ENCODE measurements at regions not wholly inside any gene's neighbourhood (a gene's known extent, or its start where the extent isn't known, plus 50 kb on each side); places are given as distances from the start of the nearest gene placed in this dataset.

GRCh38 chr6:14658886-14659561 is 541.5 kb downstream of the CD83 start:
- H3K36me3 ChIP-seq = no peaks in the 10 kb centered on the region
- no peak overlapping the region for H3K27ac ChIP-seq
- TF ChIP-seq EP300 (IDR thresholded peaks at IDR 0.05) (no peak), POLR2A (IDR thresholded peaks at IDR 0.05) (no peak)
- TF ChIP-seq, protein P1, sequence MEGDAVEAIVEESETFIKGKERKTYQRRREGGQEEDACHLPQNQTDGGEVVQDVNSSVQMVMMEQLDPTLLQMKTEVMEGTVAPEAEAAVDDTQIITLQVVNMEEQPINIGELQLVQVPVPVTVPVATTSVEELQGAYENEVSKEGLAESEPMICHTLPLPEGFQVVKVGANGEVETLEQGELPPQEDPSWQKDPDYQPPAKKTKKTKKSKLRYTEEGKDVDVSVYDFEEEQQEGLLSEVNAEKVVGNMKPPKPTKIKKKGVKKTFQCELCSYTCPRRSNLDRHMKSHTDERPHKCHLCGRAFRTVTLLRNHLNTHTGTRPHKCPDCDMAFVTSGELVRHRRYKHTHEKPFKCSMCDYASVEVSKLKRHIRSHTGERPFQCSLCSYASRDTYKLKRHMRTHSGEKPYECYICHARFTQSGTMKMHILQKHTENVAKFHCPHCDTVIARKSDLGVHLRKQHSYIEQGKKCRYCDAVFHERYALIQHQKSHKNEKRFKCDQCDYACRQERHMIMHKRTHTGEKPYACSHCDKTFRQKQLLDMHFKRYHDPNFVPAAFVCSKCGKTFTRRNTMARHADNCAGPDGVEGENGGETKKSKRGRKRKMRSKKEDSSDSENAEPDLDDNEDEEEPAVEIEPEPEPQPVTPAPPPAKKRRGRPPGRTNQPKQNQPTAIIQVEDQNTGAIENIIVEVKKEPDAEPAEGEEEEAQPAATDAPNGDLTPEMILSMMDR (IDR thresholded peaks at IDR 0.05) = no peak
- intact Hi-C loops (cut with DNase I) = no loop called here
- H3K4me3 ChIP-seq = no peak overlapping the region
- no peak for DNase-seq
- 61 to 69% (median 63%) methylated on average over 6 of the region's 6 CpGs for WGBS, 3 donors
- H3K27me3 ChIP-seq = no peaks in the 10 kb centered on the region
- peaks cover 6% of the 10 kb centered on the region for H3K4me1 ChIP-seq (ENCODE audit: insufficient read depth)
- H3K9me3 ChIP-seq = no peaks in the 10 kb centered on the region

DNA sequence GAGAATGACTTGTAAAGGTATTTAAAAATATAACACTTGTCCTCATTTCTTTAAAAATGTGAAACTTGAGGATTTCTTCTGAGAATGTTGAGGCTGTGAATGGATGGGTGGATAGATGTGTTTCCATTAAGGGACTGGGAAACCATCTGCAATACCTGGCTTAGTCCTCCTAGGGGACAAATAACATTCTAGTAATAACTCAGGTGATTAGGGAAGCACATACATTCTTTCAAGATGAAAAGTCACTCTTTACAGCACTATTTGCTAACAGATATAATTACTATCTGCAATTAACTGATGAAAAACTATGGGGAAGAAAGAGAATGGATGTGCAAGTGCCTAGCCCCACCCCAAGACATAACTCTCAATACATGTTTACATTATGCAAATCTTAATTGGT is 542.3 kb downstream of the CD83 start:
- Histone ChIP-seq H3K27ac (no peak overlapping the region), H3K27me3 (no peaks in the 10 kb centered on the region), H3K4me3 (no peak overlapping the region), H3K36me3 (no peaks in the 10 kb centered on the region), H3K4me1 (ENCODE audit: insufficient read depth) (peaks cover 6% of the 10 kb centered on the region), H3K9me3 (no peaks in the 10 kb centered on the region)
- TF ChIP-seq, protein P1 (IDR thresholded peaks at IDR 0.05) = no peak
- TF ChIP-seq POLR2A (IDR thresholded peaks at IDR 0.05) (no peak), EP300 (IDR thresholded peaks at IDR 0.05) (no peak)
- DNase-seq = no peak
- intact Hi-C loops (cut with DNase I) = no loop called here

DNA sequence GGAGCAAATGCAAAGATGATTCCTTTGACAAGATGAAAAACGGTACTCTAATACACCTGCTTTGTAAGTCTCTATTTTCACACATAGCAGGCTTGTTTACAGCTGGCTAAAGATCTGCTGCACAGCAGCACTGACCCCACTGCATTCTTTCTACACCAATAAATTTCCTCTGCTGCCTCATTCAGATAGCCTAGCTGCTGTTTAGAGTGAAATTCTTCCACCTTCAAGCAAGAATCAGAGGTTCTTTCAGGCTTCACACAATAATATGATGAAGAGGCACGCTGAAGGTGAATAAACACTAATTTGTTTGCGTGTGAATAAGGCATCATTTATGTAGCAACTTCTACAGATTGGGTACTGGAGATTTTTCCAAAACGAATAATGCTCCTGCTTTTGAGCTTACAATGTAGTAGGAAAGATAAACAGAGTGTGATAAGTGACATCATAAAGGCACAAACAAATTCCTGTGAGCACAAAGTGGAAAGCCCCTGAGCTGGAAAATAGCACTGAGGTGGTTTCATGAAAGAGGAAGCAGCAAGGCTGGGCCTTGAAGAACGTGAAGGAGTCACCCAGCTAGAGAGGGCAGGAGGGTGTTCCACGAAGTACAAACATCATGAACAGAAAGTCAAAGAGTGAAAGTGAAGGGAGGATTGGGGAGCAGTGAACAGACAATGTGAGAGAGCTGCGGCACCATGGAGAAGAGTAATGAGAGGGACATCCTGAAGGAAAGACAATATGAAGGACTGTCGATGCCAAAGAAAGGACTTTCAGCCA is 543.4 kb downstream of the CD83 start:
- no peak overlapping the region for H3K4me3 ChIP-seq
- H3K27ac ChIP-seq = no peak overlapping the region
- WGBS, 3 donors = 39 to 49% (median 46%) methylated on average over 8 of the region's 8 CpGs

DNA sequence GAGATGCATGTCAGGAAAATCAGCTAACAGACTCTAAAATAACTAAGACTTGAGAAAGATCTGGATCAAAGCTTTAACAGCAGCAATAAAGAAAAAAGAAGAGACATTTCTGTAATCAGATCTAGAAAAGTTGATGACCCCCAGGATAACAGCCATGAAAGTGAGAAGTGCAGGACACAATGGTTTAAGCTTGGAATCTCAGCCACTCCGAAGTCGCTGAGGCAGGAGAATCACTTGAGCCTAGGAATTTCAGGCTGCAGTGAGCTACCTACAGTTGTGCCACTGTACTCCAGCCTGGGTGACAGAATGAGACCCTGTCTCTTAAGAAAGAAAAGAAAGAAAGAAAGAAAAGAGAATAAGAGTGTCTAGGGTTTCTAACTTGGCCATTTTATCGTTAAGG is 544.1 kb downstream of the CD83 start:
- TF ChIP-seq, protein P1 (IDR thresholded peaks at IDR 0.05) = no peak
- no peak for TF ChIP-seq EP300 (IDR thresholded peaks at IDR 0.05)
- TF ChIP-seq POLR2A (IDR thresholded peaks at IDR 0.05) = no peak
- no peak for DNase-seq
- intact Hi-C loops (cut with DNase I) = no loop called here
- Histone ChIP-seq H3K27me3 (no peaks in the 10 kb centered on the region), H3K36me3 (no peaks in the 10 kb centered on the region), H3K4me3 (no peak overlapping the region), H3K27ac (no peak overlapping the region), H3K9me3 (no peaks in the 10 kb centered on the region), H3K4me1 (ENCODE audit: insufficient read depth) (no peaks in the 10 kb centered on the region)
- WGBS, 3 donors = 95 to 96% (median 95%) methylated on average over 3 of the region's 3 CpGs

More for the DNA sequence above, 543.4 kb downstream of the CD83 start:
- H3K36me3 ChIP-seq = no peaks in the 10 kb centered on the region
- H3K27me3 ChIP-seq = no peaks in the 10 kb centered on the region
- TF ChIP-seq, protein P1 (IDR thresholded peaks at IDR 0.05) = no peak
- TF ChIP-seq POLR2A (IDR thresholded peaks at IDR 0.05) = no peak
- H3K4me1 ChIP-seq (ENCODE audit: insufficient read depth) = peaks cover 2% of the 10 kb centered on the region
- intact Hi-C loops (cut with DNase I) = no loop called here
- no peaks in the 10 kb centered on the region for H3K9me3 ChIP-seq
- no peak for DNase-seq
